ENCODE measurements at regions not wholly inside any gene's neighbourhood (a gene's known extent, or its start where the extent isn't known, plus 50 kb on each side); places are given as distances from the start of the nearest gene placed in this dataset.
"Not testable (repeated sequence)": the region's sequence is repeated elsewhere in the genome, so short reads cannot be mapped to it uniquely, and the experiment has no call there.

- no peaks in the 10 kb centered on the region for H3K27me3 ChIP-seq (ENCODE audit: insufficient read depth, low read length, poor library complexity, severe bottlenecking)
- no peaks in the 10 kb centered on the region for H3K36me3 ChIP-seq (ENCODE audit: insufficient read depth, low read length)
- Mint-ChIP-seq H3K36me3 (no peaks in the 10 kb centered on the region), H3K4me3 (no peak overlapping the region), H3K27me3 (no peaks in the 10 kb centered on the region), H3K4me1 (no peaks in the 10 kb centered on the region), H3K9me3 (peaks cover 5 to 18% (median 6%) of the 10 kb centered on the region in 5 donors), H3K27ac (no peak overlapping the region)
- ChIA-PET CTCF (no interaction called here), POLR2A (no interaction called here)
- no peak for DNase-seq
- H3K4me1 ChIP-seq (ENCODE audit: insufficient read depth, low read length), result no peaks in the 10 kb centered on the region
- H3K27ac ChIP-seq (ENCODE audit: low read depth, low read length), result no peak overlapping the region
- H3K4me3 ChIP-seq (ENCODE audit: low read length), result no peak overlapping the region
- no peaks in the 10 kb centered on the region for H3K9me3 ChIP-seq (ENCODE audit: low read length)
These were observed 472.8 kb upstream of the STEAP1 start for GRCh38 chr7:89681448-89681847.

GRCh38 chr7:89685287-89685686, 469.0 kb upstream of the STEAP1 start:
- CTCF ChIA-PET, result no interaction called here
- no peaks in the 10 kb centered on the region for H3K36me3 Mint-ChIP-seq
- H3K27me3 Mint-ChIP-seq, result no peaks in the 10 kb centered on the region
- POLR2A ChIA-PET, result no interaction called here
- Histone ChIP-seq H3K4me1 (ENCODE audit: insufficient read depth, low read length) (no peaks in the 10 kb centered on the region), H3K27ac (ENCODE audit: low read depth, low read length) (no peak overlapping the region), H3K27me3 (ENCODE audit: insufficient read depth, low read length, poor library complexity, severe bottlenecking) (no peaks in the 10 kb centered on the region), H3K4me3 (ENCODE audit: low read length) (no peak overlapping the region), H3K36me3 (ENCODE audit: insufficient read depth, low read length) (no peaks in the 10 kb centered on the region), H3K9me3 (ENCODE audit: low read length) (no peaks in the 10 kb centered on the region)
- H3K4me1 Mint-ChIP-seq, result no peaks in the 10 kb centered on the region
- H3K27ac Mint-ChIP-seq, result no peak overlapping the region
- no peak for DNase-seq
- peaks cover 2 to 8% (median 4%) of the 10 kb centered on the region in 5 donors for H3K9me3 Mint-ChIP-seq
- H3K4me3 Mint-ChIP-seq, result no peak overlapping the region

GRCh38 chr7:89687211-89687610, 467.1 kb upstream of the STEAP1 start:
- Mint-ChIP-seq H3K27me3 (no peaks in the 10 kb centered on the region), H3K27ac (no peak overlapping the region), H3K36me3 (no peaks in the 10 kb centered on the region), H3K4me3 (no peak overlapping the region), H3K9me3 (peaks cover 0 to 6% (median 2%) of the 10 kb centered on the region in 5 donors), H3K4me1 (no peaks in the 10 kb centered on the region)
- Histone ChIP-seq H3K4me3 (ENCODE audit: low read length) (no peak overlapping the region), H3K27ac (ENCODE audit: low read depth, low read length) (no peak overlapping the region), H3K27me3 (ENCODE audit: insufficient read depth, low read length, poor library complexity, severe bottlenecking) (no peaks in the 10 kb centered on the region), H3K4me1 (ENCODE audit: insufficient read depth, low read length) (no peaks in the 10 kb centered on the region), H3K9me3 (ENCODE audit: low read length) (no peaks in the 10 kb centered on the region), H3K36me3 (ENCODE audit: insufficient read depth, low read length) (no peaks in the 10 kb centered on the region)
- no peak for DNase-seq
- ChIA-PET CTCF (no interaction called here), POLR2A (no interaction called here)

- no peaks in the 10 kb centered on the region for H3K27me3 Mint-ChIP-seq
- no peaks in the 10 kb centered on the region for H3K4me1 Mint-ChIP-seq
- ChIA-PET POLR2A (no interaction called here), CTCF (no interaction called here)
- no peak for DNase-seq
- no peaks in the 10 kb centered on the region for H3K36me3 ChIP-seq (ENCODE audit: insufficient read depth, low read length)
- no peak overlapping the region for H3K4me3 ChIP-seq (ENCODE audit: low read length)
- H3K27me3 ChIP-seq (ENCODE audit: insufficient read depth, low read length, poor library complexity, severe bottlenecking), result no peaks in the 10 kb centered on the region
- no peak overlapping the region for H3K27ac Mint-ChIP-seq
- H3K36me3 Mint-ChIP-seq, result no peaks in the 10 kb centered on the region
- no peak overlapping the region for H3K27ac ChIP-seq (ENCODE audit: low read depth, low read length)
- H3K9me3 ChIP-seq (ENCODE audit: low read length), result no peaks in the 10 kb centered on the region
- no peak overlapping the region for H3K4me3 Mint-ChIP-seq
- H3K4me1 ChIP-seq (ENCODE audit: insufficient read depth, low read length), result no peaks in the 10 kb centered on the region
- peaks cover 2 to 44% (median 9%) of the 10 kb centered on the region in 5 donors for H3K9me3 Mint-ChIP-seq
These were observed 459.0 kb upstream of the STEAP1 start for GRCh38 chr7:89695241-89695640.

GRCh38 chr7:89714131-89714530, 440.1 kb upstream of the STEAP1 start:
- Histone ChIP-seq H3K4me3 (ENCODE audit: low read length) (no peak overlapping the region), H3K27me3 (ENCODE audit: insufficient read depth, low read length, poor library complexity, severe bottlenecking) (no peaks in the 10 kb centered on the region), H3K4me1 (ENCODE audit: insufficient read depth, low read length) (no peaks in the 10 kb centered on the region), H3K9me3 (ENCODE audit: low read length) (no peaks in the 10 kb centered on the region), H3K36me3 (ENCODE audit: insufficient read depth, low read length) (no peaks in the 10 kb centered on the region), H3K27ac (ENCODE audit: low read depth, low read length) (no peak overlapping the region)
- DNase-seq, result no peak
- POLR2A ChIA-PET, result no interaction called here
- CTCF ChIA-PET, result no interaction called here
- no peaks in the 10 kb centered on the region for H3K36me3 Mint-ChIP-seq
- peaks cover 0 to 17% (median 2%) of the 10 kb centered on the region in 5 donors for H3K9me3 Mint-ChIP-seq
- no peak overlapping the region for H3K27ac Mint-ChIP-seq
- no peak overlapping the region for H3K4me3 Mint-ChIP-seq
- no peaks in the 10 kb centered on the region for H3K27me3 Mint-ChIP-seq
- H3K4me1 Mint-ChIP-seq, result no peaks in the 10 kb centered on the region

- H3K27ac ChIP-seq (ENCODE audit: low read depth, low read length); H3K9me3 ChIP-seq (ENCODE audit: low read length); H3K27me3 Mint-ChIP-seq; CTCF ChIA-PET; H3K36me3 ChIP-seq (ENCODE audit: insufficient read depth, low read length); DNase-seq; POLR2A ChIA-PET; H3K4me3 Mint-ChIP-seq; H3K27ac Mint-ChIP-seq; H3K36me3 Mint-ChIP-seq; H3K4me1 ChIP-seq (ENCODE audit: insufficient read depth, low read length); H3K4me3 ChIP-seq (ENCODE audit: low read length); H3K4me1 Mint-ChIP-seq; H3K27me3 ChIP-seq (ENCODE audit: insufficient read depth, low read length, poor library complexity, severe bottlenecking): not testable (repeated sequence)
- H3K9me3 Mint-ChIP-seq, result peaks cover 0 to 16% (median 2%) of the 10 kb centered on the region in 5 donors
These were observed 435.3 kb upstream of the STEAP1 start for GRCh38 chr7:89718941-89719340.

GRCh38 chr7:89728481-89728880, 425.8 kb upstream of the STEAP1 start:
- H3K4me3 ChIP-seq (ENCODE audit: low read length), result no peak overlapping the region
- H3K4me1 ChIP-seq (ENCODE audit: insufficient read depth, low read length), result no peaks in the 10 kb centered on the region
- Mint-ChIP-seq H3K36me3 (no peaks in the 10 kb centered on the region), H3K27me3 (no peaks in the 10 kb centered on the region), H3K27ac (no peak overlapping the region), H3K9me3 (peaks cover 0 to 3% (median 0%) of the 10 kb centered on the region in 5 donors), H3K4me3 (no peak overlapping the region), H3K4me1 (no peaks in the 10 kb centered on the region)
- no peak overlapping the region for H3K27ac ChIP-seq (ENCODE audit: low read depth, low read length)
- H3K36me3 ChIP-seq (ENCODE audit: insufficient read depth, low read length), result no peaks in the 10 kb centered on the region
- DNase-seq, result no peak
- no peaks in the 10 kb centered on the region for H3K27me3 ChIP-seq (ENCODE audit: insufficient read depth, low read length, poor library complexity, severe bottlenecking)
- ChIA-PET CTCF (no interaction called here), POLR2A (no interaction called here)
- no peaks in the 10 kb centered on the region for H3K9me3 ChIP-seq (ENCODE audit: low read length)

- CTCF ChIA-PET, result no interaction called here
- H3K27me3 Mint-ChIP-seq, result no peaks in the 10 kb centered on the region
These were observed 422.4 kb upstream of the STEAP1 start for GRCh38 chr7:89731751-89732445.

GRCh38 chr7:89738549-89738948, 415.7 kb upstream of the STEAP1 start:
- Mint-ChIP-seq H3K27ac (peak overlapping the region in 1 of 8 donors; percentile 3), H3K27me3 (no peaks in the 10 kb centered on the region), H3K4me3 (no peak overlapping the region), H3K36me3 (no peaks in the 10 kb centered on the region), H3K9me3 (peaks cover 0 to 19% (median 3%) of the 10 kb centered on the region in 5 donors), H3K4me1 (no peaks in the 10 kb centered on the region)
- H3K4me3 ChIP-seq (ENCODE audit: low read length), result no peak overlapping the region
- H3K27me3 ChIP-seq (ENCODE audit: insufficient read depth, low read length, poor library complexity, severe bottlenecking), result no peaks in the 10 kb centered on the region
- no peak for DNase-seq
- CTCF ChIA-PET, result no interaction called here
- H3K9me3 ChIP-seq (ENCODE audit: low read length), result no peaks in the 10 kb centered on the region
- H3K4me1 ChIP-seq (ENCODE audit: insufficient read depth, low read length), result no peaks in the 10 kb centered on the region
- no peak overlapping the region for H3K27ac ChIP-seq (ENCODE audit: low read depth, low read length)
- no peaks in the 10 kb centered on the region for H3K36me3 ChIP-seq (ENCODE audit: insufficient read depth, low read length)
- POLR2A ChIA-PET, result no interaction called here

More at GRCh38 chr7:89731751-89732445, 422.4 kb upstream of the STEAP1 start:
- no peak overlapping the region for H3K27ac Mint-ChIP-seq
- no peaks in the 10 kb centered on the region for H3K36me3 Mint-ChIP-seq
- POLR2A ChIA-PET, result no interaction called here
- Histone ChIP-seq H3K4me1 (ENCODE audit: insufficient read depth, low read length) (no peaks in the 10 kb centered on the region), H3K4me3 (ENCODE audit: low read length) (no peak overlapping the region), H3K9me3 (ENCODE audit: low read length) (no peaks in the 10 kb centered on the region), H3K36me3 (ENCODE audit: insufficient read depth, low read length) (no peaks in the 10 kb centered on the region), H3K27ac (ENCODE audit: low read depth, low read length) (no peak overlapping the region), H3K27me3 (ENCODE audit: insufficient read depth, low read length, poor library complexity, severe bottlenecking) (no peaks in the 10 kb centered on the region)
- H3K9me3 Mint-ChIP-seq, result peaks cover 0 to 17% (median 3%) of the 10 kb centered on the region in 5 donors
- H3K4me3 Mint-ChIP-seq, result no peak overlapping the region
- no peaks in the 10 kb centered on the region for H3K4me1 Mint-ChIP-seq
- no peak for DNase-seq
